ENCODE measurements at regions not wholly inside any gene's neighbourhood (a gene's known extent, or its start where the extent isn't known, plus 50 kb on each side); places are given as distances from the start of the nearest gene placed in this dataset.

- no peak overlapping the region for H3K27ac ChIP-seq (ENCODE audit: low read length)
- peaks cover 9% of the 10 kb centered on the region; the same call in 1 of the 2 replicates for H3K79me2 ChIP-seq (ENCODE audit: low read length)
- no TSS peak for BruUV-seq (replicated peaks)
- peaks cover 47% of the 10 kb centered on the region for H3K4me1 ChIP-seq (ENCODE audit: insufficient read depth, low read length)
- H3K4me3 ChIP-seq (ENCODE audit: low read length) = no peak overlapping the region
- H3K27me3 ChIP-seq (ENCODE audit: low read length) = no peaks in the 10 kb centered on the region
- no peak overlapping the region for H3K4me2 ChIP-seq (ENCODE audit: low read length)
- CTCF ChIA-PET = no interaction called here
- peaks cover 7% of the 10 kb centered on the region; the same call in 1 of the 2 replicates for H3K36me3 ChIP-seq (ENCODE audit: low read depth, low read length)
- H3K9me2 ChIP-seq (replicated peaks; ENCODE audit: low read length) = no peaks in the 10 kb centered on the region
- TF ChIP-seq EZH2phosphoT487 (IDR thresholded peaks at IDR 0.05; ENCODE audit: borderline replicate concordance, low read length) (no peak), CTCF (conservative IDR thresholded peaks at IDR 0.05; ENCODE audit: low read depth, low read length) (no peak), EZH2 (IDR thresholded peaks at IDR 0.05; ENCODE audit: low read length, unreplicated experiment) (no peak)
- intact Hi-C loops (cut with micrococcal nuclease) = no loop called here
- H4K20me1 ChIP-seq (ENCODE audit: low read length) = no peaks in the 10 kb centered on the region
- ATAC-seq (no peak), DNase-seq (no peak)
- no peak overlapping the region for H3K9ac ChIP-seq (ENCODE audit: low read length)
- peaks cover 6% of the 10 kb centered on the region for H3F3A ChIP-seq (ENCODE audit: low read length, unreplicated experiment)
- no peak overlapping the region for H2AFZ ChIP-seq (ENCODE audit: low read length)
- POLR2A ChIA-PET (ENCODE audit: unreplicated experiment) = interaction anchor here (0.6 kb wide), 1 partner anchor 344 kb away, joined by 12 read pairs; no protein-coding TSS in a partner anchor
- peaks cover 12% of the 10 kb centered on the region; the same call in 1 of the 2 replicates for H3K9me3 ChIP-seq (ENCODE audit: low read length)
Observed at GRCh38 chr3:43187836-43188479, 82.1 kb upstream of the POMGNT2 start.

DNA sequence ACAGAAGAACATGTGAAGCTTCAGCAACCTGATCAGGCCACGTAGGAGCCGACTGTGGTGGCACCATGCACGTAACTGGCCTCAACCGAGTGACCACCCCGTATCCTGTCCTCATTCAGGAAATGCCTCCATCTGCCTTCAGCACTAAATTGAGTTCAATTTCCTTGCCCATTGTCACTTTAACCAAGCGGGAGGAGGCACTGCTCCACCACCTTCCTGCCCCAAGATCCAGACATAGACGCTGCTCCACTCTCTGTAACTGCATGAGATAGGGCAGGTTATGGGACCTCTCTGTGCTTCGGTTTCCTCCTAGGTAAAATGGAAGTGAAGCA is 80.1 kb upstream of the POMGNT2 start:
- peaks cover 6% of the 10 kb centered on the region for H3F3A ChIP-seq (ENCODE audit: low read length, unreplicated experiment)
- no peaks in the 10 kb centered on the region for H3K9me2 ChIP-seq (replicated peaks; ENCODE audit: low read length)
- peak overlapping the region; percentile 9 for H3K4me2 ChIP-seq (ENCODE audit: low read length)
- DNase-seq = no peak
- no peaks in the 10 kb centered on the region for H4K20me1 ChIP-seq (ENCODE audit: low read length)
- peaks cover 12% of the 10 kb centered on the region; the same call in 1 of the 2 replicates for H3K9me3 ChIP-seq (ENCODE audit: low read length)
- peak overlapping the region; percentile 47 for H3K9ac ChIP-seq (ENCODE audit: low read length)
- H3K27me3 ChIP-seq (ENCODE audit: low read length) = no peaks in the 10 kb centered on the region
- H2AFZ ChIP-seq (ENCODE audit: low read length) = no peak overlapping the region
- ChIA-PET POLR2A (ENCODE audit: unreplicated experiment) (interaction anchor here (0.7 to 1.7 kb wide), 2 partner anchors 100 to 109 kb away, joined by 3 to 8 read pairs; partner anchors contain the start of gene SNRK), CTCF (interaction anchor here (1.0 kb wide), 1 partner anchor 24 kb away, joined by 5 read pairs; no protein-coding TSS in a partner anchor)
- no peak overlapping the region for H3K4me3 ChIP-seq (ENCODE audit: low read length)
- TF ChIP-seq EZH2 (IDR thresholded peaks at IDR 0.05; ENCODE audit: low read length, unreplicated experiment) (no peak), EZH2phosphoT487 (IDR thresholded peaks at IDR 0.05; ENCODE audit: borderline replicate concordance, low read length) (no peak), CTCF (conservative IDR thresholded peaks at IDR 0.05; ENCODE audit: low read depth, low read length) (no peak)
- peak overlapping the region; percentile 80 for H3K27ac ChIP-seq (ENCODE audit: low read length)
- H3K36me3 ChIP-seq (ENCODE audit: low read depth, low read length) = peaks cover 7% of the 10 kb centered on the region; the same call in 1 of the 2 replicates
- H3K79me2 ChIP-seq (ENCODE audit: low read length) = peaks cover 9% of the 10 kb centered on the region; the same call in 1 of the 2 replicates
- no peak for ATAC-seq
- BruUV-seq (replicated peaks) = no TSS peak
- H3K4me1 ChIP-seq (ENCODE audit: insufficient read depth, low read length) = peaks cover 52% of the 10 kb centered on the region
- intact Hi-C loops (cut with micrococcal nuclease) = no loop called here
